Type B pancreatic cell (in vitro differentiated cells): ENCODE measurements at regions not wholly inside any gene's neighbourhood (a gene's known extent, or its start where the extent isn't known, plus 50 kb on each side); places are given as distances from the start of the nearest gene placed in this dataset.

Source experiments
- DNase-seq: peaks from one replicate; pipeline ENCODE4 v3.0.0; 2021; ENCODE audit warnings: mixed read lengths; ENCODE audit not compliant: unreplicated experiment; ENCODE audit errors: extremely low spot score
- H3K27ac Mint-ChIP-seq: 2 replicates; pipeline ENCODE4 v1.8.0; 2021; ENCODE audit warnings: mild to moderate bottlenecking, mixed read lengths
- H3K27me3 Mint-ChIP-seq: 2 replicates; pipeline ENCODE4 v1.8.0; 2021; ENCODE audit warnings: mixed read lengths
- H3K36me3 Mint-ChIP-seq: 2 replicates; pipeline ENCODE4 v1.8.0; 2021; ENCODE audit warnings: mixed read lengths
- H3K4me1 Mint-ChIP-seq: one replicate; pipeline ENCODE4 v1.8.0; 2021; ENCODE audit warnings: mixed read lengths; ENCODE audit not compliant: unreplicated experiment
- H3K4me3 Mint-ChIP-seq: 2 replicates; pipeline ENCODE4 v1.8.0; 2021; ENCODE audit warnings: mild to moderate bottlenecking, mixed read lengths
- H3K9me3 Mint-ChIP-seq: 2 replicates; pipeline ENCODE4 v1.8.0; 2021; ENCODE audit warnings: mixed read lengths
- CTCF ChIP-seq: fragments of 200-600 bp; sonication (generic); conservative IDR thresholded peaks from 2 replicates; pipeline ENCODE4 v1.5.0; 2021; ENCODE audit warnings: antibody characterized with exemption, mild to moderate bottlenecking

GRCh38 chr5:33008751-33009418 lies 297.8 kb downstream of the NPR3 start:
- no peaks in the 10 kb centered on the region for H3K36me3 Mint-ChIP-seq
- TF ChIP-seq CTCF, result no peak
- H3K27me3 Mint-ChIP-seq, result no peaks in the 10 kb centered on the region
- no peak overlapping the region for H3K4me3 Mint-ChIP-seq
- DNase-seq, result no peak
- no peaks in the 10 kb centered on the region for H3K4me1 Mint-ChIP-seq
- peaks cover 3% of the 10 kb centered on the region for H3K9me3 Mint-ChIP-seq
- H3K27ac Mint-ChIP-seq, result no peak overlapping the region

GRCh38 chr5:33010846-33011245 lies 299.7 kb downstream of the NPR3 start:
- Mint-ChIP-seq H3K27me3 (no peaks in the 10 kb centered on the region), H3K4me1 (no peaks in the 10 kb centered on the region), H3K9me3 (peaks cover 11% of the 10 kb centered on the region), H3K27ac (no peak overlapping the region), H3K36me3 (no peaks in the 10 kb centered on the region), H3K4me3 (no peak overlapping the region)
- DNase-seq, result no peak
- no peak for TF ChIP-seq CTCF

DNA sequence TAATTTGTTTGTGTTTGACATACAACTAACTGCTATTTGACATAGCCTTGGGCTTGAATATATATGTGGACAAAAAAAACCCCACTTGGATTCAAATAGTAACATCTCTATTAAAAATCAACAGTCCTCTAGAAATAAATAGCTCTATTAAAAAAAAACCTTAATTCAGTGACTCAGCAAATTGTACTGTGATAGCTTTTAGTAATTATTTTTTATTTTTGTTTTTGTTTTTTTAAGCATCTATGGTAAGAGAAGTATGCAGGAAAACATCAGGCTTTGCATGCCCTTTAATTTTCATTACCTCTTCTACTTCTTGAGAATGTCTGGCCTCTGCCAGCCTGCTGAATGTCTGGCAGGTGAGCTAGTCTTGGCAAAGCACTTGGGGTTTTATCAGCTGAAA lies 300.7 kb downstream of the NPR3 start:
- no peak for DNase-seq
- no peak for TF ChIP-seq CTCF
- Mint-ChIP-seq H3K9me3 (peaks cover 11% of the 10 kb centered on the region), H3K36me3 (no peaks in the 10 kb centered on the region), H3K4me3 (no peak overlapping the region), H3K27me3 (no peaks in the 10 kb centered on the region), H3K27ac (no peak overlapping the region), H3K4me1 (no peaks in the 10 kb centered on the region)

DNA sequence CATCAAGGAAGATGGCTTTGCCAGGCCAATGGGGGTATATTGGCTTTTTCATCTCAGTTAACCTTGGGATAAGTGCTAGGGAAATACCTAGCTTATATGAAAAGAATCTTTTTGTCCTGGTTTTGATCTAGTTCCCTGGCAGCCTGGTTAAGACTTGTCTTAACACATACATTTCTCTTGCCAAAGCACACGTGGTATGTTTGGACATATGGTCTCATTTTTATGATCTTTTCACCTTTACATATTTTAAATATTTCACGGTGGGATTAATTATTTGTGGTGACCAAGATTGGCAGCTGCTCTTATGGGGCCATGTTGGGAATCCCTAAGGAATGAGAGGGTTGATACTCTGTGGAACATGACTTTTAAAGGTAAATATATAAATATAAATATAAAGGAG lies 312.5 kb downstream of the NPR3 start:
- Mint-ChIP-seq H3K4me3 (no peak overlapping the region), H3K9me3 (no peaks in the 10 kb centered on the region), H3K27ac (no peak overlapping the region), H3K27me3 (no peaks in the 10 kb centered on the region), H3K4me1 (no peaks in the 10 kb centered on the region), H3K36me3 (no peaks in the 10 kb centered on the region)
- DNase-seq, result no peak
- no peak for TF ChIP-seq CTCF

GRCh38 chr5:33032271-33033070 lies 321.4 kb downstream of the NPR3 start:
- Mint-ChIP-seq H3K4me1 (peaks cover 14% of the 10 kb centered on the region), H3K4me3 (no peak overlapping the region), H3K27ac (no peak overlapping the region), H3K36me3 (no peaks in the 10 kb centered on the region), H3K9me3 (peaks cover 8% of the 10 kb centered on the region), H3K27me3 (no peaks in the 10 kb centered on the region)
- DNase-seq, result no peak
- no peak for TF ChIP-seq CTCF
